Neural crest cell (in vitro differentiated cells): ENCODE measurements at regions not wholly inside any gene's neighbourhood (a gene's known extent, or its start where the extent isn't known, plus 50 kb on each side); places are given as distances from the start of the nearest gene placed in this dataset.
"Not testable (repeated sequence)": the region's sequence is repeated elsewhere in the genome, so short reads cannot be mapped to it uniquely, and the experiment has no call there.

ENCODE experiments used
- DNase-seq: peaks from one replicate; pipeline ENCODE4 v3.0.0; 2021; ENCODE audit warnings: low read depth, mixed read lengths, low spot score
- H3K27ac Mint-ChIP-seq: one replicate; pipeline ENCODE4 v1.8.0; 2021; ENCODE audit warnings: mild to moderate bottlenecking, mixed read lengths; ENCODE audit not compliant: unreplicated experiment
- H3K27me3 Mint-ChIP-seq: 2 replicates; pipeline ENCODE4 v1.8.0; 2021; ENCODE audit warnings: low read depth, mild to moderate bottlenecking, mixed read lengths
- H3K36me3 Mint-ChIP-seq: 2 replicates; pipeline ENCODE4 v1.8.0; 2021; ENCODE audit warnings: low read depth, mild to moderate bottlenecking, mixed read lengths
- H3K4me1 Mint-ChIP-seq: 2 replicates; pipeline ENCODE4 v1.8.0; 2021; ENCODE audit warnings: mixed read lengths
- H3K4me3 Mint-ChIP-seq: one replicate; pipeline ENCODE4 v1.8.0; 2021; ENCODE audit warnings: mild to moderate bottlenecking, mixed read lengths
- H3K9me3 Mint-ChIP-seq: 2 replicates; pipeline ENCODE4 v1.8.0; 2021; ENCODE audit warnings: mixed read lengths
- TF ChIP-seq, protein P1 (sequence below): fragments of 200-600 bp; sonication (generic); conservative IDR thresholded peaks from 2 replicates; pipeline ENCODE4 v1.5.0; 2021; ENCODE audit warnings: antibody characterized with exemption, mild to moderate bottlenecking

DNA sequence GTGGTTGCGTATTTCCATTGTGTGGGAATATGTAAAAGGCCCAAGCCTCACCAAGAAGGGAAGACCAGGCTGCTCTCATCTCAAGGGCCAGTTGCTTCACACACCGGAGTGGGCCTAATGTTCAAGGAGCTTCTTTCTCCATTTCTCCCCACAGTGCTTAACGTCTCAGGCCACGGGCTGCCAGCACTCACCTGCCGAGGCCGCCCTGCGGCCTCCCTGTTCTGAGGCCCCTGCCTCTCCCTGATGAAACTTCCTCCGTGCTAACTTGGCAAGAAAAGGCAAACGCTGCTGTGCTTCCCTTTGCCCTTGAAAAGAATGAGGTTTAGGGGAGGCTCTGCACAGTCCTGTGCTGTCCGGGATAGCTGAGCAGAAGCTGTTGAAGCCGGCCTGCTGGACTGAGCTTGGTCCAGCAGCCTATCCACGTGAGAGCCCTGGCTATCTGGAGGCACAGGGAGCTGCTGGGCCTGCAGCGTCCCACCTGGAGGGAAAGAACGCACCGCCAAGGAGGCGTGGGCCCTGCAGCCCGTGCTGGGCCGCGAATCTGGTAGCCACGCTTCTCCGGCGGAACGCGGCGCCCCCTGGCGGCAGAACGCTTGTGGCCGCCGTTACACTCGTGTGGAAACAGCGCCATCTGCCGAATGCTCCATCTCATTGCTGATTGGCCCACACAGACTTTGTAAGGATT lies 73.5 kb upstream of the PRSS3 start:
- peaks cover 6% of the 10 kb centered on the region for H3K27me3 Mint-ChIP-seq
- H3K27ac Mint-ChIP-seq = no peak overlapping the region
- H3K4me1 Mint-ChIP-seq = no peaks in the 10 kb centered on the region
- no peak overlapping the region for H3K4me3 Mint-ChIP-seq
- peaks cover 3% of the 10 kb centered on the region for H3K36me3 Mint-ChIP-seq
- H3K9me3 Mint-ChIP-seq = peaks cover 3% of the 10 kb centered on the region
- DNase-seq = peak; percentile 98
- TF ChIP-seq, protein P1, sequence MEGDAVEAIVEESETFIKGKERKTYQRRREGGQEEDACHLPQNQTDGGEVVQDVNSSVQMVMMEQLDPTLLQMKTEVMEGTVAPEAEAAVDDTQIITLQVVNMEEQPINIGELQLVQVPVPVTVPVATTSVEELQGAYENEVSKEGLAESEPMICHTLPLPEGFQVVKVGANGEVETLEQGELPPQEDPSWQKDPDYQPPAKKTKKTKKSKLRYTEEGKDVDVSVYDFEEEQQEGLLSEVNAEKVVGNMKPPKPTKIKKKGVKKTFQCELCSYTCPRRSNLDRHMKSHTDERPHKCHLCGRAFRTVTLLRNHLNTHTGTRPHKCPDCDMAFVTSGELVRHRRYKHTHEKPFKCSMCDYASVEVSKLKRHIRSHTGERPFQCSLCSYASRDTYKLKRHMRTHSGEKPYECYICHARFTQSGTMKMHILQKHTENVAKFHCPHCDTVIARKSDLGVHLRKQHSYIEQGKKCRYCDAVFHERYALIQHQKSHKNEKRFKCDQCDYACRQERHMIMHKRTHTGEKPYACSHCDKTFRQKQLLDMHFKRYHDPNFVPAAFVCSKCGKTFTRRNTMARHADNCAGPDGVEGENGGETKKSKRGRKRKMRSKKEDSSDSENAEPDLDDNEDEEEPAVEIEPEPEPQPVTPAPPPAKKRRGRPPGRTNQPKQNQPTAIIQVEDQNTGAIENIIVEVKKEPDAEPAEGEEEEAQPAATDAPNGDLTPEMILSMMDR = peak; percentile 100

DNA sequence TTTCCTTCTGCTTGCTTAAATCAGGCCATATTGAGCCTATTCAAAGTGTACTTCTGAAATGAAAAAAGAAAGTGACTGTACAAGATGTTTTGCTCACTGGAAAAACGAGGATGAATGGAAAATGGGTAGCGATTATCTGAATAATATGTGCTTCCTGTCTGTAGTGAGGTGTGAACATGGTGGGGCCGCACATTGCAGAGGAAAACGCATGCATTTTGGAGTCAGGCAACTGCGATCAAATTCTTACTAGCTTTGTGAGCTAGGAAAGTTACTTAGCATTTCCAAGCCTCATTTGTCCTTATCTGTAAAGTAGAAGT lies 73.0 kb upstream of the PRSS3 start:
- TF ChIP-seq, protein P1 = peak; percentile 31
- H3K27me3 Mint-ChIP-seq = peaks cover 5% of the 10 kb centered on the region
- peaks cover 3% of the 10 kb centered on the region for H3K9me3 Mint-ChIP-seq
- H3K27ac Mint-ChIP-seq = no peak overlapping the region
- H3K4me1 Mint-ChIP-seq = no peaks in the 10 kb centered on the region
- no peak overlapping the region for H3K4me3 Mint-ChIP-seq
- no peak for DNase-seq
- peaks cover 3% of the 10 kb centered on the region for H3K36me3 Mint-ChIP-seq

DNA sequence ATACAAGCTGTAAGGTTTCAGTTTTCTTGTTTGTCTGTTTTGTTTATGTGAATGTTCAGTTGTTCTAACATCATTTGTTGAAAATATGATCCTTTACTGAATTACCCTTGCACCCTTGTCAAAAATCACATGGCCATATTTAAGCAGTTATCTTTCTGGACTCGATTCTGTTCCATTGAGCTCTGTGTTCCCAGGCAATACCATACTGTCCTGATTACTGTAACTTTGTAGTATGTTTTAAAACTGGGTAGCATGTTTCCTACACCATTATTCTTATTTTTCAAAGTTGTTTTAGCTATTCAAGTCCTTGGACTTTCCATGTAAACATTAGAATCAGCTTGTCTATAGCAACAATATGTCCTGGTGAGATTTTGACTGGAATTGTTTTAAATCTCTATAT lies 66.7 kb upstream of the PRSS3 start:
- no peak overlapping the region for H3K4me3 Mint-ChIP-seq
- peaks cover 9% of the 10 kb centered on the region for H3K36me3 Mint-ChIP-seq
- H3K9me3 Mint-ChIP-seq = peaks cover 9% of the 10 kb centered on the region
- peaks cover 5% of the 10 kb centered on the region for H3K27me3 Mint-ChIP-seq
- H3K4me1 Mint-ChIP-seq = peaks cover 5% of the 10 kb centered on the region
- DNase-seq = no peak
- TF ChIP-seq, protein P1 = no peak
- no peak overlapping the region for H3K27ac Mint-ChIP-seq

DNA sequence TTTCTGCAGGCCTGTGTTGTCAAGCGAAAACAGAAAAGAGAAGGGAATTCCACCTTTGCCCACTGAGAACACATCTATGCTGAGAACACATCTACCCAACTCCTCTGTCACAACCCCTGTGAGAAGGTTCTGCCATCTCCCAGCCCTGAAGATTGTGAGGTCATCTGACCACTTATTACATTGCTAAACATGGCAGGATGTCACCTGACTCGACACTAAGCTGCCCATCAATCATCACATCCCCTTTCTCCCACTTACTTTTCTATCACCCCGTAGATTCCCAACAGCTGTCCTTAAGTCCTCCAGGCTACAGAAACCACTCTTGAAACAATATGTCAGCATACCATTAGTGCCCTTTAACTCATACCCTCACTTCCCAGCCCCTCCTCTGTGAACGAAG lies 64.2 kb upstream of the PRSS3 start:
- Mint-ChIP-seq H3K27me3 (peaks cover 2% of the 10 kb centered on the region), H3K27ac (no peak overlapping the region), H3K4me3 (no peak overlapping the region), H3K36me3 (peaks cover 6% of the 10 kb centered on the region), H3K4me1 (peaks cover 5% of the 10 kb centered on the region), H3K9me3 (peaks cover 6% of the 10 kb centered on the region)
- TF ChIP-seq, protein P1 = no peak
- DNase-seq = no peak

DNA sequence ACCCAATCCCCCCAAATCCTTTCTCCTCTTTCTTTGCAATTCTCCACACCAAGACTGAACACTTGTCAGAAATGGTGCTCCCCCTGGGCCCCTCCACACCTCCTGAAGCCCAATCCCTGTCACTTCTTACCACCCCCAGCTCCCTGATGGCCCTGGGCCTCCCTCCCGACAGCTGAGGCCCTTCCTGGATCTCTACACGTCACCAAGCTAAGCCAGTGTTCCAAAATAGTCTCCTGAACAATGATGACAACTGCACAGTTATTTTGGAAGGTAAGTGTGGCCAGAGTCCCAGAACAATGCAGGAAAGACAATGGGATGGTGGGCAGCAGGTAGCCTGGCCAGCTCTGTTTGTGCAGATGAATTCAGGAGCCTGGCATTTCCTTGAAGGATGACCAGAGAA lies 63.7 kb upstream of the PRSS3 start:
- Mint-ChIP-seq H3K4me1 (peaks cover 5% of the 10 kb centered on the region), H3K4me3 (no peak overlapping the region), H3K27ac (no peak overlapping the region), H3K9me3 (peaks cover 6% of the 10 kb centered on the region), H3K36me3 (peaks cover 6% of the 10 kb centered on the region), H3K27me3 (peaks cover 2% of the 10 kb centered on the region)
- TF ChIP-seq, protein P1 = no peak
- no peak for DNase-seq

DNA sequence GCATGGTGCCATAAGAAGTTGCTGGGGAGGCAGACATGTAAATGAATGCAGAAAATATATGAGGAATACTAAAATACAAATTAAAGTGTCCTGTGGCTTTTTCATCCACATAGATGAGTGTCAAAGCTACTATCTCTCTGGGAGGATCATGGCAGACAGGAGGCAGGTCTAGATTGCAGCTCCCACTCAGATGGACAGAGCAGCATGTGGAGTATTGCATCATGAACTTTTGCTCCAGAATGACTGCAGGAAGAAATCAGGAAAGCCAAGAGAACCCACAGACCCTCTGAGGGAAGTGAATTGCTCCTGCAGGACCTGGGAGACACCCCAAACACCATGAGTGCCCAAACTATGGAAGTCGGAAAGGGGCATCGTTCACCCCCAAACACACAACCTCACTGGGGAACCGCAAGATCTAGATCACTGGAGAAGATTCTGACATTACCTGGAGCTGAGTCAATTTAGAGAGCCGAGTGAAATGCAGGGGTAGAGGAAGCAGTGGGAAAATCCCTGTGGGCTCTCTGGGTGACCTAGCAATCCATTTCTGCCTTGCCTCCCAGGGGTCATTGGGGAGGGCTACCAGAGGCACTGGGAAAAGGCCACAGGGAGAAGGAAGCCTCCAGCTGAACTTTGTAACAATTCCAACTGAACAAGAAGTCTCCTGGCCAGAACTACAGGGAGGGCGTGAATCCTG lies 61.0 kb upstream of the PRSS3 start:
- H3K27me3 Mint-ChIP-seq, DNase-seq, H3K4me3 Mint-ChIP-seq, H3K36me3 Mint-ChIP-seq, H3K9me3 Mint-ChIP-seq, H3K4me1 Mint-ChIP-seq: not testable (repeated sequence)
- peak overlapping the region; percentile 55 for H3K27ac Mint-ChIP-seq

DNA sequence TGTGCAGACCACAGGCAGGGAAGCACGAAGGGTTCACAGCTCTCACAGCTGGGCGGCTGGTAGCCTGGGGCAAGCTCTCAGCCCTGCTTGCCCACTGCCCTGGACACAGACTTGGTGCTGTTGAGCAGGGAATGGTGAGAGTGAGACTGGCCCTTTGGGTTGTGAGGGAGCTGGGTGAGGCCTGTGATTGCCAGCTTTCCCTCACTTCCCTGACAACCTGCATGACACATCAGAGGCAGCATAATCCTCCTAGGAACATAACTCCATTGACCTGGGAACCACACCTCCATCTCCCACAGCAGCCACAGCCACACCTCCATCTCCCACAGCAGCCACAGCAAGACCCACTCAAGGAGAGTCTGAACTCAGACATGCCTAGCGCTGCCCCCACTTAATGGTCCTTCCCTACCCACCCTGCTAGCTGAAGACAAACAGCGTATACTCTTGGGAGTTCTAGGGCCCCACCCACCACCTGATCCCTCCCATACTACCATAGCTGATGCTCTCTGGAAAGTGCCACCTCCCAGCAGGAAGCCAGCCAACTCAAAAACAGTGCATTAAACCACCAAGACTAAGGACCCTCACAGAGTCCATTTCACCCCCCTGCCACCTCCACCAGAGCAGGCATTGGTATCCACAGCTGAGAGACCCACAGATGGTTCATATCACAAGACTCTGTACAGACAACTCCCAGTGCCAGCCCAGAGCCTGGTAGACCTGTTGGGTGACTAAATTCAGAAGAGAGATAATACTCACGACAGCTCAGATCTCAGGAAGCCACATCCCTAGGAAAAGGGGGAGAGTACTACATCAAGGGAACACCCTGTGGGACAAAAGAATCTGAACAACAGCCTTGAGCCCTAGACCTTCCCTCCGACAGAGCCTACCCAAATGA lies 60.2 kb upstream of the PRSS3 start:
- not testable (repeated sequence) for H3K27me3 Mint-ChIP-seq, DNase-seq, H3K27ac Mint-ChIP-seq, H3K9me3 Mint-ChIP-seq, H3K36me3 Mint-ChIP-seq, H3K4me3 Mint-ChIP-seq, H3K4me1 Mint-ChIP-seq
